ENCODE measurements at regions not wholly inside any gene's neighbourhood (a gene's known extent, or its start where the extent isn't known, plus 50 kb on each side); places are given as distances from the start of the nearest gene placed in this dataset.

GRCh38 chr7:18370633-18371032, 124.9 kb upstream of the HDAC9 start:
- no peak for DNase-seq
- no peak for TF ChIP-seq CTCF (IDR thresholded peaks at IDR 0.05; ENCODE audit: low read depth, low read length, missing control alignments)
- Histone ChIP-seq H3K27ac (no peak overlapping the region), H3K4me3 (ENCODE audit: low read depth, low read length) (no peak overlapping the region), H3K27me3 (replicated peaks) (no peaks in the 10 kb centered on the region), H3K36me3 (replicated peaks) (no peaks in the 10 kb centered on the region)
- in situ Hi-C loops (cut with HindIII; ENCODE audit: low pct_ligation_motif_present, low sequenced_read_pairs): no loop called here

GRCh38 chr7:18378989-18379605, 116.5 kb upstream of the HDAC9 start:
- in situ Hi-C loops (cut with HindIII; ENCODE audit: low pct_ligation_motif_present, low sequenced_read_pairs): no loop called here
- no peaks in the 10 kb centered on the region for H3K36me3 ChIP-seq (replicated peaks)

GRCh38 chr7:18384491-18385143, 110.9 kb upstream of the HDAC9 start:
- no peak overlapping the region for H3K4me3 ChIP-seq (ENCODE audit: low read depth, low read length)
- in situ Hi-C loops (cut with HindIII; ENCODE audit: low pct_ligation_motif_present, low sequenced_read_pairs): no loop called here
- no peaks in the 10 kb centered on the region for H3K36me3 ChIP-seq (replicated peaks)
- no peak overlapping the region for H3K27ac ChIP-seq
- TF ChIP-seq CTCF (IDR thresholded peaks at IDR 0.05; ENCODE audit: low read depth, low read length, missing control alignments): no peak
- DNase-seq: no peak
- H3K27me3 ChIP-seq (replicated peaks): no peaks in the 10 kb centered on the region

More at GRCh38 chr7:18378989-18379605, 116.5 kb upstream of the HDAC9 start:
- Histone ChIP-seq H3K27me3 (replicated peaks) (no peaks in the 10 kb centered on the region), H3K27ac (no peak overlapping the region), H3K4me3 (ENCODE audit: low read depth, low read length) (no peak overlapping the region)
- no peak for TF ChIP-seq CTCF (IDR thresholded peaks at IDR 0.05; ENCODE audit: low read depth, low read length, missing control alignments)
- DNase-seq: no peak

- in situ Hi-C loops (cut with HindIII; ENCODE audit: low pct_ligation_motif_present, low sequenced_read_pairs): no loop called here
- TF ChIP-seq CTCF (IDR thresholded peaks at IDR 0.05; ENCODE audit: low read depth, low read length, missing control alignments): no peak
- no peak for DNase-seq
- H3K27me3 ChIP-seq (replicated peaks): no peaks in the 10 kb centered on the region
- no peak overlapping the region for H3K4me3 ChIP-seq (ENCODE audit: low read depth, low read length)
- no peak overlapping the region for H3K27ac ChIP-seq
- H3K36me3 ChIP-seq (replicated peaks): no peaks in the 10 kb centered on the region
Measured at GRCh38 chr7:18386607-18387006, 108.9 kb upstream of the HDAC9 start.

- TF ChIP-seq CTCF (IDR thresholded peaks at IDR 0.05; ENCODE audit: low read depth, low read length, missing control alignments): no peak
- H3K4me3 ChIP-seq (ENCODE audit: low read depth, low read length): no peak overlapping the region
- no peaks in the 10 kb centered on the region for H3K36me3 ChIP-seq (replicated peaks)
- DNase-seq: no peak
- no peak overlapping the region for H3K27ac ChIP-seq
- H3K27me3 ChIP-seq (replicated peaks): no peaks in the 10 kb centered on the region
- in situ Hi-C loops (cut with HindIII; ENCODE audit: low pct_ligation_motif_present, low sequenced_read_pairs): no loop called here
Measured at GRCh38 chr7:18387191-18387735, 108.3 kb upstream of the HDAC9 start.
